ENCODE measurements at regions not wholly inside any gene's neighbourhood (a gene's known extent, or its start where the extent isn't known, plus 50 kb on each side); places are given as distances from the start of the nearest gene placed in this dataset.
"Not testable (repeated sequence)": the region's sequence is repeated elsewhere in the genome, so short reads cannot be mapped to it uniquely, and the experiment has no call there.

GRCh38 chr16:87196661-87197060, 120.5 kb downstream of the C16orf95 start:
- DNase-seq: no peak

GRCh38 chr16:87198328-87198832, 118.8 kb downstream of the C16orf95 start:
- no peak for DNase-seq

GRCh38 chr16:87198881-87199280, 118.3 kb downstream of the C16orf95 start:
- no peak for DNase-seq

GRCh38 chr16:87199379-87199778, 117.8 kb downstream of the C16orf95 start:
- no peak for DNase-seq

- no peak for DNase-seq
Measured at GRCh38 chr16:87199901-87200300, 117.3 kb downstream of the C16orf95 start.

GRCh38 chr16:87200637-87201036, 116.6 kb downstream of the C16orf95 start:
- no peak for DNase-seq

GRCh38 chr16:87201052-87201451, 116.1 kb downstream of the C16orf95 start:
- no peak for DNase-seq

GRCh38 chr16:87201790-87202189, 115.4 kb downstream of the C16orf95 start:
- DNase-seq: no peak

GRCh38 chr16:87202346-87202745, 114.8 kb downstream of the C16orf95 start:
- DNase-seq: no peak

- DNase-seq: peak; percentile 37 to 42
Measured at GRCh38 chr16:87203060-87203656, 114.0 kb downstream of the C16orf95 start.

- no peak for DNase-seq
Measured at GRCh38 chr16:87206646-87207451, 110.3 kb downstream of the C16orf95 start.

- no peak for DNase-seq
Measured at GRCh38 chr16:87207509-87207908, 109.7 kb downstream of the C16orf95 start.

- no peak for DNase-seq
Measured at GRCh38 chr16:87207965-87208364, 109.2 kb downstream of the C16orf95 start.

- not testable (repeated sequence) for DNase-seq
Measured at GRCh38 chr16:87208968-87209367, 108.2 kb downstream of the C16orf95 start.

- DNase-seq: no peak
Measured at GRCh38 chr16:87209808-87210512, 107.2 kb downstream of the C16orf95 start.

GRCh38 chr16:87210894-87211293, 106.3 kb downstream of the C16orf95 start:
- DNase-seq: no peak

GRCh38 chr16:87212026-87212425, 105.2 kb downstream of the C16orf95 start:
- DNase-seq: no peak

GRCh38 chr16:87213536-87213935, 103.7 kb downstream of the C16orf95 start:
- DNase-seq: no peak

- no peak for DNase-seq
Measured at GRCh38 chr16:87216148-87216840, 100.9 kb downstream of the C16orf95 start.

- DNase-seq: no peak
Measured at GRCh38 chr16:87216841-87217275, 100.3 kb downstream of the C16orf95 start.

GRCh38 chr16:87217802-87218201, 99.4 kb downstream of the C16orf95 start:
- DNase-seq: not testable (repeated sequence)

- no peak for DNase-seq
Measured at GRCh38 chr16:87218281-87219055, 98.7 kb downstream of the C16orf95 start.

Measured in NCI-H2081 (cell line).